Mammary epithelial cell (primary cell): ENCODE measurements at regions not wholly inside any gene's neighbourhood (a gene's known extent, or its start where the extent isn't known, plus 50 kb on each side); places are given as distances from the start of the nearest gene placed in this dataset.

Source experiments
- EZH2 ChIP-seq: IDR thresholded peaks from 2 replicates; pipeline ENCODE4 v1.6.1; 2012; ENCODE audit warnings: low read length, inconsistent platforms, borderline replicate concordance
- TF ChIP-seq, protein P1 (sequence below), 2 donors: IDR thresholded peaks in 1 of 2; conservative IDR thresholded peaks in 1 of 2; 2 replicates each; pipeline ENCODE4 v1.5.1; 2011 to 2012; ENCODE audit warnings: inconsistent platforms in 2 of 2, low read length in 2 of 2, mild to moderate bottlenecking in 2 of 2, control low read depth in 1 of 2, low read depth in 1 of 2; ENCODE audit not compliant: insufficient read depth in 1 of 2; ENCODE audit errors: extremely low read depth in 1 of 2

DNA sequence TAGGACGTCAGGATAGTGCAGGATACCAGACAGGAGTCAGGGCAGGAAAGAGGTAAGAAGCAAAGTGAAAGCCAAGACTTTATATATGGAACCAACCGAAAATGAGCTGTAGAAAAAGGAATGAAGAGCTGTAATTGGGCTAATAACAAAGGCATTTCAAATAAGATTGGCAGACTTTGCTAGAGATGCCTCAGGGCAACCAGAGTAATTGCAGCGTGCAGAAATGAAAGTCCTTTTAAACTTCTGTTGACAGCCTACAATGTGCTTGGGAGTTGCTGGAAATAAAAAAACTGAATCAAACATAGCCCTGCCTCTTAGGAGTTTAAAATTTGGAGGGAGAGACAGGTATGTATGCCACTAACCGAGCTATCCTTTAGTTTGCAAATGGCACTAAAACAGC is 56.4 kb upstream of the NKX2-4 start:
- TF ChIP-seq, protein P1, sequence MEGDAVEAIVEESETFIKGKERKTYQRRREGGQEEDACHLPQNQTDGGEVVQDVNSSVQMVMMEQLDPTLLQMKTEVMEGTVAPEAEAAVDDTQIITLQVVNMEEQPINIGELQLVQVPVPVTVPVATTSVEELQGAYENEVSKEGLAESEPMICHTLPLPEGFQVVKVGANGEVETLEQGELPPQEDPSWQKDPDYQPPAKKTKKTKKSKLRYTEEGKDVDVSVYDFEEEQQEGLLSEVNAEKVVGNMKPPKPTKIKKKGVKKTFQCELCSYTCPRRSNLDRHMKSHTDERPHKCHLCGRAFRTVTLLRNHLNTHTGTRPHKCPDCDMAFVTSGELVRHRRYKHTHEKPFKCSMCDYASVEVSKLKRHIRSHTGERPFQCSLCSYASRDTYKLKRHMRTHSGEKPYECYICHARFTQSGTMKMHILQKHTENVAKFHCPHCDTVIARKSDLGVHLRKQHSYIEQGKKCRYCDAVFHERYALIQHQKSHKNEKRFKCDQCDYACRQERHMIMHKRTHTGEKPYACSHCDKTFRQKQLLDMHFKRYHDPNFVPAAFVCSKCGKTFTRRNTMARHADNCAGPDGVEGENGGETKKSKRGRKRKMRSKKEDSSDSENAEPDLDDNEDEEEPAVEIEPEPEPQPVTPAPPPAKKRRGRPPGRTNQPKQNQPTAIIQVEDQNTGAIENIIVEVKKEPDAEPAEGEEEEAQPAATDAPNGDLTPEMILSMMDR (conservative IDR thresholded peaks at IDR 0.05 in 1 of 2, IDR thresholded peaks at IDR 0.05 in 1 of 2; ENCODE audit: extremely low read depth in 1 of 2, insufficient read depth in 1 of 2, low read depth in 1 of 2, low read length in 2 of 2), result no peak
- TF ChIP-seq EZH2, result no peak
